Skin epidermis (tissue), 12 donors: ENCODE measurements at regions not wholly inside any gene's neighbourhood (a gene's known extent, or its start where the extent isn't known, plus 50 kb on each side); places are given as distances from the start of the nearest gene placed in this dataset.

ENCODE experiments used
- H3K27ac ChIP-seq, 21 experiments: fragments of 200-600 bp; sonication (generic) in 11 of 21; one replicate each; pipeline ENCODE4 v1.5.0; 2020; ENCODE audit warnings: mild to moderate bottlenecking in 3 of 21, inconsistent platforms in 2 of 21, moderate library complexity in 2 of 21
- H3K4me3 ChIP-seq, 7 experiments: fragments of 200-600 bp; sonication (generic) in 2 of 7; one replicate each; pipeline ENCODE4 v1.5.0; 2020; ENCODE audit warnings: inconsistent platforms in 2 of 7, mild to moderate bottlenecking in 2 of 7, moderate library complexity in 1 of 7

- Histone ChIP-seq H3K27ac (no peak overlapping the region), H3K4me3 (no peak overlapping the region)
Observed at GRCh38 chr21:26784974-26785373, 60.2 kb downstream of the ADAMTS1 start.

GRCh38 chr21:26783466-26784195, 61.6 kb downstream of the ADAMTS1 start:
- Histone ChIP-seq H3K27ac (peak overlapping the region in 1 of 21 experiments; percentile 15), H3K4me3 (no peak overlapping the region)

GRCh38 chr21:26782747-26783146, 62.5 kb downstream of the ADAMTS1 start:
- Histone ChIP-seq H3K4me3 (no peak overlapping the region), H3K27ac (peak overlapping the region in 1 of 21 experiments; percentile 70)

GRCh38 chr21:26782331-26782730, 62.9 kb downstream of the ADAMTS1 start:
- Histone ChIP-seq H3K4me3 (no peak overlapping the region), H3K27ac (peak overlapping the region in 1 of 21 experiments; percentile 70)

GRCh38 chr21:26781331-26781730, 63.9 kb downstream of the ADAMTS1 start:
- peak overlapping the region in 1 of 21 experiments; percentile 12 for H3K27ac ChIP-seq
- H3K4me3 ChIP-seq: no peak overlapping the region

GRCh38 chr21:26777166-26777565, 68.0 kb downstream of the ADAMTS1 start:
- Histone ChIP-seq H3K27ac (no peak overlapping the region), H3K4me3 (no peak overlapping the region)

GRCh38 chr21:26776310-26777021, 68.7 kb downstream of the ADAMTS1 start:
- H3K4me3 ChIP-seq: no peak overlapping the region
- no peak overlapping the region for H3K27ac ChIP-seq

GRCh38 chr21:26773058-26773457, 72.2 kb downstream of the ADAMTS1 start:
- Histone ChIP-seq H3K27ac (no peak overlapping the region), H3K4me3 (no peak overlapping the region)

GRCh38 chr21:26769613-26770188, 75.5 kb downstream of the ADAMTS1 start:
- Histone ChIP-seq H3K27ac (no peak overlapping the region), H3K4me3 (no peak overlapping the region)

GRCh38 chr21:26766826-26767325, 78.3 kb downstream of the ADAMTS1 start:
- Histone ChIP-seq H3K4me3 (no peak overlapping the region), H3K27ac (no peak overlapping the region)

- Histone ChIP-seq H3K27ac (no peak overlapping the region), H3K4me3 (no peak overlapping the region)
Observed at GRCh38 chr21:26761174-26761915, 83.9 kb downstream of the ADAMTS1 start.

- no peak overlapping the region for H3K4me3 ChIP-seq
- H3K27ac ChIP-seq: no peak overlapping the region
Observed at GRCh38 chr21:26759731-26760130, 85.5 kb downstream of the ADAMTS1 start.

- no peak overlapping the region for H3K27ac ChIP-seq
- H3K4me3 ChIP-seq: no peak overlapping the region
Observed at GRCh38 chr21:26758083-26758880, 86.9 kb downstream of the ADAMTS1 start.

- H3K27ac ChIP-seq: no peak overlapping the region
Observed at GRCh38 chr21:26756491-26757159, 88.6 kb downstream of the ADAMTS1 start.

GRCh38 chr21:26754853-26755252, 90.4 kb downstream of the ADAMTS1 start:
- Histone ChIP-seq H3K4me3 (no peak overlapping the region), H3K27ac (no peak overlapping the region)

More at GRCh38 chr21:26756491-26757159, 88.6 kb downstream of the ADAMTS1 start:
- no peak overlapping the region for H3K4me3 ChIP-seq

- Histone ChIP-seq H3K4me3 (no peak overlapping the region), H3K27ac (no peak overlapping the region)
Observed at GRCh38 chr21:26753822-26754221, 91.4 kb downstream of the ADAMTS1 start.

GRCh38 chr21:26752849-26753248, 92.4 kb downstream of the ADAMTS1 start:
- no peak overlapping the region for H3K27ac ChIP-seq
- no peak overlapping the region for H3K4me3 ChIP-seq

GRCh38 chr21:26751305-26751704, 93.9 kb downstream of the ADAMTS1 start:
- Histone ChIP-seq H3K4me3 (no peak overlapping the region), H3K27ac (no peak overlapping the region)

- Histone ChIP-seq H3K27ac (no peak overlapping the region), H3K4me3 (no peak overlapping the region)
Observed at GRCh38 chr21:26748066-26748465, 97.1 kb downstream of the ADAMTS1 start.
